PC-9 (cell line): ENCODE measurements at regions not wholly inside any gene's neighbourhood (a gene's known extent, or its start where the extent isn't known, plus 50 kb on each side); places are given as distances from the start of the nearest gene placed in this dataset.

Experiments used
- EZH2 ChIP-seq: fragments of 200-600 bp; sonication (generic); IDR thresholded peaks from 2 replicates; pipeline ENCODE4 v1.8.0; 2017; ENCODE audit warnings: antibody characterized with exemption, low read depth
- TF ChIP-seq, protein P1 (sequence below): fragments of 200-600 bp; sonication (generic); conservative IDR thresholded peaks from 2 replicates; pipeline ENCODE4 v1.6.1; 2017; ENCODE audit warnings: mixed run types, antibody characterized with exemption, mild to moderate bottlenecking, moderate library complexity

DNA sequence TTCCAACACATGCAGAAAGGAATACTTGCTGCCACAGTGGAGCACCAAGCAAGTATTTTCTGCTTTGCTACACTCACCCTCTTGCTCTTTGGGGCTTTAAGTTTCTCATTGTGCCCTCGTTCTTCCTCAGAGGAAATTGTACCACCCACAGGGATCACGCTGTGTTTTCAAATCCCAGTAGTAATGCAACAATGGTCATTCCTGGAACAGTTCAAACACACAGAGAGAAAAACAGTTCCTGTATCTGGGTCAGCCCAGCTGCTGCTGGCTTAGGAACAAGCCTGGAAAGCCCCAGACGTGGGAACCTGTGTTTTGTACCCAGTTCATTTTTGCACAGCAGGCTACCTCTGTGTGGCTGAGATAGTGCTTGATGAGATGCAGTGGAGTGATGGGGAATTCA is 907.8 kb downstream of the STPG2 start:
- TF ChIP-seq, protein P1, sequence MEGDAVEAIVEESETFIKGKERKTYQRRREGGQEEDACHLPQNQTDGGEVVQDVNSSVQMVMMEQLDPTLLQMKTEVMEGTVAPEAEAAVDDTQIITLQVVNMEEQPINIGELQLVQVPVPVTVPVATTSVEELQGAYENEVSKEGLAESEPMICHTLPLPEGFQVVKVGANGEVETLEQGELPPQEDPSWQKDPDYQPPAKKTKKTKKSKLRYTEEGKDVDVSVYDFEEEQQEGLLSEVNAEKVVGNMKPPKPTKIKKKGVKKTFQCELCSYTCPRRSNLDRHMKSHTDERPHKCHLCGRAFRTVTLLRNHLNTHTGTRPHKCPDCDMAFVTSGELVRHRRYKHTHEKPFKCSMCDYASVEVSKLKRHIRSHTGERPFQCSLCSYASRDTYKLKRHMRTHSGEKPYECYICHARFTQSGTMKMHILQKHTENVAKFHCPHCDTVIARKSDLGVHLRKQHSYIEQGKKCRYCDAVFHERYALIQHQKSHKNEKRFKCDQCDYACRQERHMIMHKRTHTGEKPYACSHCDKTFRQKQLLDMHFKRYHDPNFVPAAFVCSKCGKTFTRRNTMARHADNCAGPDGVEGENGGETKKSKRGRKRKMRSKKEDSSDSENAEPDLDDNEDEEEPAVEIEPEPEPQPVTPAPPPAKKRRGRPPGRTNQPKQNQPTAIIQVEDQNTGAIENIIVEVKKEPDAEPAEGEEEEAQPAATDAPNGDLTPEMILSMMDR: no peak
- TF ChIP-seq EZH2: no peak
